K562 (cell line): ENCODE measurements at regions not wholly inside any gene's neighbourhood (a gene's known extent, or its start where the extent isn't known, plus 50 kb on each side); places are given as distances from the start of the nearest gene placed in this dataset.

ENCODE experiments used
- ATAC-seq: fragments of 200-7000 bp; cut with Tn5 transposase; 3 replicates; pipeline ENCODE4 v1.9.1; 2020; ENCODE audit warnings: moderate library complexity
- BruUV-seq: library from RNA; stranded (reverse); fragments of 400-500 nt; replicated peaks from 2 replicates; lab custom pipeline; 2021; lab: Mats Ljungman, UMichigan
- CTCF ChIA-PET: fragments of 300-600 bp; formaldehyde crosslinking; extraction: SDS; loops from one replicate; lab custom pipeline; 2021; ENCODE audit warnings: low intra/inter-chr PET ratio; lab: Yijun Ruan, JAX
- POLR2A ChIA-PET: fragments of 300-600, 350-650 bp; sonication (Branson Sonifier 250); formaldehyde crosslinking; extraction: SDS; loops from one replicate; lab custom pipeline; 2021; ENCODE audit warnings: antibody characterized with exemption, inconsistent platforms; lab: Yijun Ruan, JAX
- DNase-seq, 4 experiments: peaks; one replicate each; pipeline versions ENCODE4 v3.0.0 to v3.0.0-alpha.2; 2011 to 2018; ENCODE audit warnings: low spot score in 3 of 4, mixed read lengths in 3 of 4; ENCODE audit errors: extremely low read depth in 1 of 4
- FAIRE-seq: peaks from 2 replicates; lab custom pipeline; 2011; peaks lifted over from hg19 to GRCh38; lab: Jason Lieb, UNC
- H2AFZ ChIP-seq: 2 replicates; pipeline ENCODE4 v1.6.0; 2011; ENCODE audit warnings: low read depth, low read length, control low read depth, inconsistent platforms
- H3K27ac ChIP-seq: fragments of 200-600 bp; 3 replicates; pipeline ENCODE4 v1.8.0; 2011; ENCODE audit warnings: low read depth, mild to moderate bottlenecking, control low read depth, inconsistent platforms, low read length, moderate library complexity, mixed read lengths; ENCODE audit errors: extremely low read depth
- H3K27me3 ChIP-seq, 2 experiments: fragments of 300-600 bp in 1 of 2; 2 replicates in 1 of 2; 3 replicates in 1 of 2; pipeline versions ENCODE4 v1.6.0 to v1.8.0; 2011; ENCODE audit warnings: inconsistent platforms in 2 of 2, low read length in 2 of 2, mild to moderate bottlenecking in 1 of 2, mixed read lengths in 1 of 2, moderate library complexity in 1 of 2; ENCODE audit not compliant: control insufficient read depth in 2 of 2, insufficient read depth in 2 of 2
- H3K36me3 ChIP-seq: fragments of 300-600 bp; 3 replicates; pipeline ENCODE4 v1.8.0; 2011; ENCODE audit warnings: mild to moderate bottlenecking, low read length, inconsistent platforms; ENCODE audit not compliant: control insufficient read depth, insufficient read depth
- H3K4me1 ChIP-seq, 2 experiments: fragments of 200-600 bp in 1 of 2; replicated peaks in 1 of 2; 2 replicates in 1 of 2; 3 replicates in 1 of 2; pipeline versions ENCODE4 v1.5.1 to v1.8.0; 2011; ENCODE audit warnings: inconsistent platforms in 2 of 2, low read length in 2 of 2, mild to moderate bottlenecking in 1 of 2, mixed read lengths in 1 of 2, moderate library complexity in 1 of 2; ENCODE audit not compliant: control insufficient read depth in 2 of 2, insufficient read depth in 2 of 2
- H3K4me2 ChIP-seq: 2 replicates; pipeline ENCODE4 v1.6.1; 2011; ENCODE audit warnings: low read length, control low read depth, inconsistent platforms, mixed read lengths; ENCODE audit not compliant: insufficient read depth
- H3K4me3 ChIP-seq: fragments of 200-600 bp; sonication (generic), shearing (Covaris generic); 2 replicates; pipeline ENCODE4 v1.5.1; 2016; ENCODE audit warnings: control low read depth, inconsistent platforms
- H3K79me2 ChIP-seq: fragments of 200-600 bp; 3 replicates; pipeline ENCODE4 v1.8.0; 2011; ENCODE audit warnings: low read length, inconsistent platforms; ENCODE audit not compliant: control insufficient read depth, insufficient read depth
- H3K9ac ChIP-seq, 2 experiments: 2 replicates each; pipeline versions ENCODE4 v1.6.0 to v1.6.1; 2011; ENCODE audit warnings: low read depth in 2 of 2, low read length in 2 of 2, control low read depth in 1 of 2, inconsistent platforms in 1 of 2, mild to moderate bottlenecking in 1 of 2, mixed read lengths in 1 of 2; ENCODE audit not compliant: insufficient read depth in 1 of 2
- H3K9me1 ChIP-seq: one replicate; pipeline ENCODE4 v1.6.0; 2011; ENCODE audit warnings: inconsistent platforms, mild to moderate bottlenecking, low read length, moderate library complexity; ENCODE audit not compliant: control insufficient read depth, insufficient read depth
- H3K9me3 ChIP-seq: replicated peaks from 2 replicates; pipeline ENCODE4 v1.5.1; 2011; ENCODE audit warnings: low read depth, low read length, inconsistent platforms; ENCODE audit not compliant: control insufficient read depth, insufficient read depth
- H4K20me1 ChIP-seq: replicated peaks from 2 replicates; pipeline ENCODE4 v1.6.1; 2011; ENCODE audit warnings: low read length, inconsistent platforms, mixed read lengths; ENCODE audit not compliant: control insufficient read depth, insufficient read depth
- CEBPB ChIP-seq: fragments of 450-650 bp; IDR thresholded peaks from 2 replicates; pipeline ENCODE4 v1.6.1; 2016; ENCODE audit warnings: missing genetic modification characterization, missing compliant biosample characterization
- CUX1 ChIP-seq: fragments of 200-800 bp; sonication (Bioruptor generic); IDR thresholded peaks from 2 replicates; pipeline ENCODE4 v1.6.1; 2016; ENCODE audit warnings: missing genetic modification characterization, missing compliant biosample characterization
- E2F3 ChIP-seq: fragments of 250-450 bp; sonication (Bioruptor Pico); IDR thresholded peaks from 2 replicates; pipeline ENCODE4 v1.4.0; 2020; ENCODE audit warnings: mild to moderate bottlenecking
- RAD21 ChIP-seq, 2 experiments: fragments of 250-450 bp in 1 of 2; fragments of 450-650 bp in 1 of 2; sonication (Bioruptor Pico) in 1 of 2; formaldehyde crosslinking in 1 of 2; IDR thresholded peaks in 1 of 2; conservative IDR thresholded peaks in 1 of 2; 2 replicates each; pipeline versions ENCODE4 v1.4.0 to v1.8.0; 2020 to 2022; ENCODE audit warnings: mild to moderate bottlenecking in 2 of 2, moderate library complexity in 1 of 2
- RCOR1 ChIP-seq, 2 experiments: IDR thresholded peaks; 2 replicates each; pipeline ENCODE4 v1.6.1; 2012; ENCODE audit warnings: low read depth in 2 of 2, low read length in 2 of 2, borderline replicate concordance in 1 of 2, improper control_type of control experiment in 1 of 2
- SP1 ChIP-seq: sonication (generic); formaldehyde crosslinking; IDR thresholded peaks from 2 replicates; pipeline ENCODE4 v1.8.1; 2022; ENCODE audit warnings: mild to moderate bottlenecking, missing genetic modification reagents
- TAL1 ChIP-seq: fragments of 450-650 bp; IDR thresholded peaks from 2 replicates; pipeline ENCODE4 v1.6.1; 2016; ENCODE audit warnings: mild to moderate bottlenecking
- ZEB2 ChIP-seq: fragments of 450-650 bp; IDR thresholded peaks from 2 replicates; pipeline ENCODE4 v1.6.1; 2016
- ZNF134 ChIP-seq: fragments of 250-450 bp; sonication (Bioruptor Pico); conservative IDR thresholded peaks from 2 replicates; pipeline ENCODE4 v1.4.0; 2020
- WGBS: fragments of 100-300 bp; shearing (Covaris generic); methylation state at CpG from one replicate; pipeline ENCODE4 v1.1.6; 2016; ENCODE audit warnings: low coverage, mixed read lengths; ENCODE audit not compliant: insufficient coverage; ENCODE audit errors: missing lambda C conversion rate; 5-methylcytosine and 5-hydroxymethylcytosine counted together
- in situ Hi-C: fragments of 300-500 bp; cut with MboI; formaldehyde crosslinking; loops from 4 replicates; pipeline ENCODE4 v1.15.0; 2018; ENCODE audit warnings: inconsistent platforms, mixed read lengths
- intact Hi-C: fragments of 100-400 bp; cut with micrococcal nuclease; formaldehyde crosslinking; loops from 2 replicates; pipeline ENCODE4 v1.14.2; 2022

DNA sequence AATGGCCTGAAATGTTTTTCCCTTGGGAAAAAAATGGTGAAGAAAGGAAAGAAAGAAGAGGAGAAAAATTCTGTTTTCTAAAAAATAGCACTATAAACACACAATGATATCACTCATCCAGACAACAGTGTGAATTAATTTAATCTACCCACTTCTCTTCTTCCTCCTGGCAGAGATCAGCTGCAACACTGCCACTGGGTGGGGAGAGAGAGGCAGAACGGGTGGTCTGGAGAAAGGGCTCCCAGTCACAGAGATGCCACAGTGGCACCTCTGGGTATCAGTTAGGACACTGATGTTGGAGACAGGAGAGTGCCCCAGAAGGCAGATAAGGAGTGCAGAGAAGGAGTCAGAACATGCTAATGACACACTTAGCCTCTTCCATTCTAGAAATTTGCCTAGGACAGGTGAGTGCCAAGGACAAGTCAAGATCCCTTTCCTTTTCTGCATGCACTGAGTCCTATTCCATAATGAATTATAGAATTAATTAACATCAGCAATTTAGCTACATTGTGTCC lies 168.6 kb downstream of the SUCLA2 start:
- intact Hi-C loops, result no loop called here
- TF ChIP-seq ZEB2 (no peak), RCOR1 (IDR thresholded peaks at IDR 0.05; ENCODE audit: borderline replicate concordance in 1 of 2, low read depth in 2 of 2, low read length in 2 of 2) (no peak), RAD21 (CRISPR knock-in tag; conservative IDR thresholded peaks at IDR 0.05 in 1 of 2, IDR thresholded peaks at IDR 0.05 in 1 of 2) (no peak), SP1 (CRISPR knock-in tag) (no peak), ZNF134 (no peak), CEBPB (tag) (no peak), TAL1 (no peak), E2F3 (CRISPR knock-in tag) (no peak), CUX1 (CRISPR knock-in tag) (no peak)
- Histone ChIP-seq H3K4me3 (no peak overlapping the region), H3K36me3 (no peaks in the 10 kb centered on the region), H3K9me1 (no peaks in the 10 kb centered on the region), H3K9me3 (no peaks in the 10 kb centered on the region), H4K20me1 (no peaks in the 10 kb centered on the region), H3K9ac (no peak overlapping the region), H2AFZ (no peak overlapping the region), H3K79me2 (no peaks in the 10 kb centered on the region), H3K4me1 (no peaks in the 10 kb centered on the region), H3K27me3 (no peaks in the 10 kb centered on the region; a peak in 1 of 5 replicates), H3K27ac (no peak overlapping the region), H3K4me2 (no peak overlapping the region)
- in situ Hi-C loops, result no loop called here
- ChIA-PET POLR2A (no interaction called here), CTCF (no interaction called here)
- 10% methylated on average over 1 of the region's 1 CpG for WGBS
- no peak for ATAC-seq
- no peak for DNase-seq
- FAIRE-seq, result no peak
- no TSS peak for BruUV-seq
